ENCODE measurements at regions not wholly inside any gene's neighbourhood (a gene's known extent, or its start where the extent isn't known, plus 50 kb on each side); places are given as distances from the start of the nearest gene placed in this dataset.

DNA sequence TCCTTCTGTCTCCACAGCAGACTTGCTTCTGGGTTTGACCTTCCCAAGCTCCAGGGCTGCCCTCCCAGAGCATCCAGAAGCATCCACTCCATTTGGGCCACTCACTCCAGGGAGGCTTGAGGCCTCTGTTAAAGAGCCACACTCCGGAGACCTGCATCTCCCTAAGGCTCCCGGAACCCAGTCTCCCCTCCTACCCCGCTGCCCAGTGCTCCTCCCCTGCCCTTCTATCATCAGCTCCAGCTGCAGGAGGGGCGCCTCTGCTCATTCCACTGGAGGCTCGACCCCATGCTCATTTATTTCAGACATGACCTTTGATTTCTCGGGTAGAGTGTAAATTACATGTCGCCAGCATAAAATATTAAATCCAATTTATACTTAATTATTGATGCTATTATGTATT, 142.5 kb downstream of the SYF2 start:
- no peak overlapping the region for H3K4ac ChIP-seq (ENCODE audit: low read depth, low read length)
- Mint-ChIP-seq H3K27me3 (ENCODE audit: low read depth) (no peaks in the 10 kb centered on the region; the same call in none of the 2 replicates), H3K4me1 (peaks cover 7 to 17% of the 10 kb centered on the region in 2 experiments), H3K9me3 (no peaks in the 10 kb centered on the region), H3K36me3 (ENCODE audit: insufficient read depth in 1 of 3, low read depth in 3 of 3) (no peaks in the 10 kb centered on the region), H3K4me3 (no peak overlapping the region), H3K27ac (no peak overlapping the region)
- H4K20me1 ChIP-seq (ENCODE audit: control insufficient read depth, insufficient read depth, insufficient read length), result no peaks in the 10 kb centered on the region
- no peak for DNase-seq
- no peaks in the 10 kb centered on the region for H3K23me2 ChIP-seq (ENCODE audit: insufficient read length, low read depth, low read length, poor library complexity, severe bottlenecking)
- H2AFZ ChIP-seq (ENCODE audit: low read length), result no peak overlapping the region
- no peak overlapping the region for H3K18ac ChIP-seq (ENCODE audit: insufficient read length, low read depth, low read length)
- no peak overlapping the region for H2BK120ac ChIP-seq (ENCODE audit: low read depth, low read length, poor library complexity, severe bottlenecking)
- H4K5ac ChIP-seq (ENCODE audit: insufficient read length, low read depth, low read length), result no peak overlapping the region
- H3K4me2 ChIP-seq (ENCODE audit: insufficient read depth, insufficient read length, low read length), result no peak overlapping the region
- no peak overlapping the region for H3K14ac ChIP-seq (ENCODE audit: insufficient read depth, low read length)
- H4K8ac ChIP-seq (replicated peaks; ENCODE audit: insufficient read length, low read depth, low read length), result no peak overlapping the region
- H3T11ph ChIP-seq (ENCODE audit: low read length), result no peak overlapping the region
- H2AK5ac ChIP-seq (ENCODE audit: insufficient read length, low read length), result no peak overlapping the region
- H2BK12ac ChIP-seq (ENCODE audit: insufficient read length, low read depth, low read length), result no peak overlapping the region
- H4K91ac ChIP-seq (ENCODE audit: insufficient read length, low read depth, low read length), result no peak overlapping the region
- no peaks in the 10 kb centered on the region for H3K79me1 ChIP-seq (ENCODE audit: insufficient read depth, low read depth, low read length, poor library complexity, severe bottlenecking)
- WGBS (ENCODE audit: extremely low coverage, insufficient read length, low lambda C conversion rate), result no CpG with 5 or more reads among the region's 7 CpGs
- H2BK5ac ChIP-seq (ENCODE audit: insufficient read length, low read length), result no peak overlapping the region
- H3K23ac ChIP-seq (ENCODE audit: insufficient read length, low read depth, low read length), result no peak overlapping the region
- no peak overlapping the region for H2BK20ac ChIP-seq (ENCODE audit: low read depth, low read length, poor library complexity, severe bottlenecking)
- H3K79me2 ChIP-seq (ENCODE audit: insufficient read depth, low read length), result no peaks in the 10 kb centered on the region
- H3K9ac ChIP-seq (ENCODE audit: extremely low read depth, insufficient read length, low read length), result no peak overlapping the region
- H2BK15ac ChIP-seq (ENCODE audit: low read depth, low read length), result no peak overlapping the region
- H3K27ac ChIP-seq (ENCODE audit: insufficient read length, low read depth, low read length), result no peak overlapping the region
- H3K4me1 ChIP-seq (ENCODE audit: insufficient read depth, low read length), result no peaks in the 10 kb centered on the region
- no peaks in the 10 kb centered on the region for H3K27me3 ChIP-seq (ENCODE audit: insufficient read depth, low read length)
- no peak overlapping the region for H3K56ac ChIP-seq (ENCODE audit: insufficient read length, low read depth, low read length)
- H3K9me3 ChIP-seq (ENCODE audit: control insufficient read depth, low read depth, low read length), result no peaks in the 10 kb centered on the region
- no peak for TF ChIP-seq CTCF (conservative IDR thresholded peaks at IDR 0.05)

All from H9 (cell line).